Middle frontal gyrus (tissue), 1 donor: ENCODE measurements at regions not wholly inside any gene's neighbourhood (a gene's known extent, or its start where the extent isn't known, plus 50 kb on each side); places are given as distances from the start of the nearest gene placed in this dataset.

Experiments
- DNase-seq: peaks from one replicate; pipeline ENCODE4 v3.0.0-alpha.2; 2015; ENCODE audit warnings: low spot score; ENCODE audit errors: extremely low spot score

DNA sequence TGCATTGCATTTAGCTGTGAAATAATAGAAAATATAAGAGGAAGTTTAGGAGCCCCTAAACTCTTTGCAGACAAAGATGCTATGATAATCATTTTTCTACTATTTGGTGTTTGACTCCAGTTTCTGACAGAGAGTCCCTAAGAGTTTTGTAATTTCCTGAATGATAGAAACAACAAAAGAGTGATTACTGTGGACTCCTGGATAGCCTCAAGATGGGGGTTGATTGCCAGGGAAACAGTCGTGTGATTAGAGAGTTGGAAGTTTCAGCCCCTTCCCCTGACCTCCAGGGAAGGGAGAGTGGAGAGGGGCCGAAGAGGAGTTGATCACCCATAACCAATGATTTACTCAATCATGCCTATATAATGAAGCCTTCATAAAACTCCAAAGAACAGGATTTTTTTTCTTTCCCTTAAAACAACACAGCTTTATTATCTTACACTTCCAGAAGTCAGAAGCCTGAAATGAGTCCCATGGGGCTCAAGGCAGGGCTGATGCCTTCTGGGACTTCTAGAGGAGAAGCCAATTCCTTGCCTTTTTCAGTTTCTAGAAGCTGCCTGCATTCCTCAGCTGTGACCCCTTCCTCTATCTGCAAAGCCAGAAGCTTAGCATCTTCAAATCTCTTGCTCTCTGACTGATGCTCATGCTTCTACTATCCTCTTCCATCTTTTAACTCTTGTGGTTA, 292.3 kb upstream of the ZPLD1 start:
- DNase-seq: no peak

DNA sequence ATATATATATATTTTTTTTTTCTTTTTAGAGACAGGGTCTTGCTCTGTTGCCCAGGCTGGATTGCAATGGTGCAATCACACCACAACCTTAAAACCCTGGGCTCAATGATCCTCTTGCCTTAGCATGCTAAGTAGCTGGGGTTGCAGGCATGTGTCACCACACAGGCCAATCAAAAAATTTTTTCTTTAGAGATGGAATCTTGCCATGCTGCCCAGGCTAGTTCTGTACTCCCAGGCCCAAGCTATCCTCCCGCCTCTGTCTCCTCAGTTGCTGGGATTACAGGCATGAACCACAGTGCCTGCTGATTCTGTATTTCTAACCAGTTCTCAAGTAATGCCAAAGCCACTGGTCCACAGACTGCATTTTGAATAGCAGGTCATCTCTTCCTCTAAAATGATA, 291.3 kb upstream of the ZPLD1 start:
- DNase-seq: no peak

- no peak for DNase-seq
Observed at GRCh38 chr3:102144063-102144462, 290.8 kb upstream of the ZPLD1 start.

DNA sequence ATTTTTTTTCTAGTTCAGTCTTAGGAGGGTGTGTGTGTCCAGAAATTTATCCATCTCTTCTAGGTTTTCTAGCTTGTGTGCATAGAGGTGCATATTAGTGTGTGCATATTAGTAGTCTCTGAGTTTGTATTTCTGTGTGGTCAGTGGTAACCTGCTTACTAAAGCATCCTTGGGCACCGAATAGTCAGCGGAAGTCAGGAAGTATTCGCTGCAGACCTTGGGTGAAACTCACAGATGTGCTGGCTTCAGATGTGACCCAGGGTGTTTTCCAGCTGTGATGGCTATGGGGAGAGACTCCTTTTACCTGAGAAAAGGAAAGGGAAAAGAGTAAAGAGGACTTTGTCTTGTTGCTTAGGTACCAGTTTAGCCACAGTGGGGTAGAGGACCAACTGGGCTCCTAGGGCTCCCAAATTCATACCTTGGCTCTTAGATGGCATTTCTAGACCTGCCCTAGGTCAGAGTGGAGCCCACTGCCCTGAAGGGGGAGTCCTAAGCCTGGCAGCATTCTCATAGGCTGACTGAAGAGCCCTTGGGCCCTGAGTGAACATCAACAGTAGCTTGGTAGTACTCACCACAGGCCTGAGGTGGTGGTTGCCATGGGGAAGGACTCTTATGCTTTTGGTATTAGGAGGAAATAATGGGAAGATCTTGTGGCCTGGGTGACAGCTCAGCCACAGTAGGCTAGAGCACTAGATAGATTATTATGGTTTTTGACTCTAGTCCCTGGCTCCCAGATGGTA, 286.0 kb upstream of the ZPLD1 start:
- no peak for DNase-seq

- DNase-seq: no peak
Observed at GRCh38 chr3:102151935-102152334, 282.9 kb upstream of the ZPLD1 start.

GRCh38 chr3:102156426-102156825, 278.4 kb upstream of the ZPLD1 start:
- no peak for DNase-seq

DNA sequence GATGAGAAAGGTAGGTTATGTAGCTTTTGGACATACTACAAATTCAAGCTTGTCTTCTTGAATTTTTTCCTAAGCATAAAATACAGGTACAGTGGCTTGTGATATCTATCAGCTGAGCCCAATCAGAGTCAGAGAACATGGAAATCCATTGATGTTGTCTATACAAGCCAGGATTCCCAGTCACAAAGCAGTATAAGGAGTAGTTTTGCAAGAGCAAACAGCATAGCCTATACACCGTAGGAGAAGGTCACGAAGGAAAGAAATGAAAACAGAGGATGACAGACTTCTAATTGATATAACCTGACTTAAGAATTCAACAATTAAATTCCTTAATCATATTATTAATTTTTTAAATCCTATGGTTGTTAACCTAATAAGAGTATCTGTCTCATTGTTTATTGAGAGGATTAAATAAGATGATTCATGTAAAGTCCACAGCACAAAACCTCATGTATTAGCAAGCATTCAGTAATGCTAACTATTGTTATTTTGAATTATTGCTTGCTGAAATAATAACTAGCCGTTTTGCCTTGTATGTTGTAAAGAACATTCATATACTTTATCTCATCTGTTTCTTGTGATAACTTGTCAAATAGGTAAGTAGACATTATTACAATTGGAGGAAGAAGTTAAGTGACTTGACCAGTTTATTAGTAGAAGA, 276.6 kb upstream of the ZPLD1 start:
- DNase-seq: no peak

GRCh38 chr3:102159810-102160451, 274.9 kb upstream of the ZPLD1 start:
- DNase-seq: no peak

DNA sequence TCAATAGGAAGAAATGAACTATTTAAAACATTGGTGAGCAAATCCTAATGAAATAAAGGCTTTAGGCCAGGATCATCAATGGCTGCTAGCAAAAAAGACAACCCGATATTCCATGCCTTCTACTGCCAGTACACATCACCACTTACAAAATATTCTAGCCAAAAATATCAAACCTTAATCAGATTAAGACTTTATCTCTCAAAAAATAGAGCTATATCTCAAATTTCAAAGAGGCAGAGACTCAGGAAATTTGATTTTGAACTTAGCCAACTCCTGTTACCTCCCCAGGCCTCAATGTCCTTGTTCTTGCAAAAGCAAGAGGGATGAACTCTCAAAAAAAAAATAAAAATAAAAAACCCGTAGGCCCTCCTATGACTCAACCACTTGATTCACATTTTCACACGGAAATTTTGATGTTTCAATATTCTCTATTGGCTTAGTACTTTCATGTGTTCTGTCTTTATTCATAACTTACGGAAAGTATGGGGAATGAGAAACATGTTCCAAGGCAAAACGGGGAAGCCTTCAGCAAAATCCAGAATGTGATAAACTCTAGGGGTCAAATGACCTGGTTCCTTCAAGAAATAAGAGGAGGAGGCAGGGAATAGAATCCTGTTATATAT, 273.3 kb upstream of the ZPLD1 start:
- no peak for DNase-seq

DNA sequence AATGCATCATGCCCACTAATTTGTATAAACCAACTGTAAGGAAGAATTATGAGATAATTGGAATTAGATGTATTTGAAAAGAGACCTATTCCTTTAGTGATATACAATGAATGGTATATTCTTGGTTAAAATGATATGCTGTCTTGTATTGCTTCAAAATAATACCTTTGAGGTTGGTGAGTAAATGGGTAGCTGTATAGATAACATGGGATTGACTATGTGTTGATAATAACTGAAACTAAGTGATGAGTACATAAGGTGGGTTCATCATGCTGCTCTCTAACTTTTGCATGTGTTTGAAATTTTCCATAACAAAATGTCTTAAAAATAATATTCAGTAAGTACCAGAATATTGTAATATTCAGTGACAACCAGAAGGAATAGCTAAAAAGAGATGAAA, 272.6 kb upstream of the ZPLD1 start:
- no peak for DNase-seq

DNA sequence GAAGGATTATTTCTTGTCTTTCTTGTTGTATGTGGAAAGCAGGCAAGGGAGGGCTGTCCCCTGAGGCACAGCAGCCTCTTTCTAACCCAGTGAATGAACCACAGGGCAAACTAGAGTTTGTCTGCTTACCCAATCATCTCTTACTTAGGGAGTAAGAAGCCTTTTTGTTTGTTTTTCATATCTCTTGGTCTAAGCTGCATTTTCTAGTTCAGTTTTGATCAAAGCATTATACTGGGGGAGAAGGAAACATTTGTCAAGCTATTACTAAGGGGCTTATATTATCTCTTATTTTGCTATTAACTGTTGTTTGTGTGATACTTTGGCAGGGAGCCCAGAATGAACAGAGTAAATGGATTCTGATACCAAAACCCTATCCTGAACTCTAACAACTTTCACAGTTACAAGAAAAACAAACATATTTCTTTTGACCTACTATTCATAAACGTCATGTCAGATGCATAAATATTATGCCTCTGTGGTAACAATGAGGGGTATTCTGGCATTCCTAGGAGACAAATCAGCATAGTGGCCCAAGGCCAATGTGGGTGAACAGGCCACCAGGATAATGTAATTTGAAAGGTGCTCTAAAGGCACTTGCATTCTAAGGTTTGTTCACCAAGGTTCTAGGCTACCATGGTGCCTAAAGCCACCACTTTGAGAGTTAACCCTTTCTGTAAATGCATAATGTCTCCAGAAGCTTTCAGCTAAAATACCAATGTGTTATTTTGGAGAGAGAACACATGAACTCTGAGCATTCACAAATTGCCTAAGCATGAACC, 271.6 kb upstream of the ZPLD1 start:
- DNase-seq: no peak

GRCh38 chr3:102163818-102164154, 271.0 kb upstream of the ZPLD1 start:
- DNase-seq: no peak

DNA sequence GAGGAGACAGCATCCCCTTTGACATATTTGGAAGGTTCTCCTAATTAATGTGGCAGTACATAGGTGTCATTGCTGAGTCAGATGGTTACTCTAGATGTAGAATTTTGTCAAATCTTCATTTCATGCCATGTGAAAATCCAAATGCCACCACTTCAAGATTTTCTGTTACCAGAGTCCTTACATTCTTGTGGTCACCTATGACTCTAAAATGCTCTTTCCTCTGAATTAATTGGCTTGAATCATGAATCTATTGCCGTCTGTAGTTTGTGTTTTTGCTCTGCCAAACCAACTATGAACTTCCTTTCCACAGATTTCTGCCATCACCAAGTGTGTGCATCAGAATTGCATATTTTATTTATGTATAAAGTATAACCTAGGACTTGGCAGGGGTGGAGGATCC, 269.4 kb upstream of the ZPLD1 start:
- no peak for DNase-seq

DNA sequence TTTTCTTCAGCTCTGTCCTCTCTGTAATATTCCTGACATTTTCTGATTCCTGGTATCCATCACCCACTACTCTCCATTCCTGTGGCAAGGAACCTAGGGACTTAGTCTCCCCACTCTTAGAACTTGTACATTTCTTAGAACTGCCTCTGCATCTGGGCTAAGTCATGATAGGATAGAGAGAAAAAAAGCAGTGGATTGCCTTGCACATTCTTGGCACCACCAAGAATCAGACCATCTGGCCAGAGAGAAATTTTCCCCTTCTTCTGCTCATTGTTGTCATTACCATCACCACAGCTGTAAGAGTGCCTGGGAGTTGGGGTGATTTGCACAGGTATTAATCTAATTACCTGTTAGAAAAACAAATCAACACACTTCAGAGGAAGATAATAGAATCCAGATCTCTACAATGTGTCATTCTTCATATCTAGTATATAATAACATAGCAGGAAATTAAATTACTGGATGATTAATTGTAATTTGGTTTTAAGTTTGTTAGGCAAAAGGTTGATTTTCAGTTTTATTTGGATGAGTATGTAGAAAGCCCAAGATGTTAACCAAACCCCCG, 264.8 kb upstream of the ZPLD1 start:
- no peak for DNase-seq

DNA sequence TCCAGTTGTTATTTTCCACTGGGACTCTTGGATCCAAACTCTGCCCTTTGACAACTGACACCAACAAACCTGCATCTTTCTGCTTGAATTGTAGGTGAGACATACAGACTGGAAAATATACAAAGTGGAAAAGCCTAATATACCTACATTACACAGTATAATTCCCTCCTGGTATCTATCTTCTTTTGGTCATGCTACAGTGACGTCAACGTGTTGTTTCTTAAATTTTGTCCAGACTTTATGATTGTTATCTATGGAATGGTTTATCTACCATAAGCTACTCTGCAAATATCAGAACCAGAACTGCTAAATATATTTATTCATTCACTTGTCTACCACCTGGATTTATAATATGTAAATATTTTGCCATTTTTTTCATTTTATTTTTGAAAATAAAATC, 264.3 kb upstream of the ZPLD1 start:
- no peak for DNase-seq

GRCh38 chr3:102174312-102174712, 260.5 kb upstream of the ZPLD1 start:
- DNase-seq: no peak

- DNase-seq: no peak
Observed at GRCh38 chr3:102174832-102175374, 259.9 kb upstream of the ZPLD1 start.

GRCh38 chr3:102176333-102177050, 258.3 kb upstream of the ZPLD1 start:
- no peak for DNase-seq

- no peak for DNase-seq
Observed at GRCh38 chr3:102177075-102177755, 257.6 kb upstream of the ZPLD1 start.
